SK-N-SH (cell line): ENCODE measurements at regions not wholly inside any gene's neighbourhood (a gene's known extent, or its start where the extent isn't known, plus 50 kb on each side); places are given as distances from the start of the nearest gene placed in this dataset.

Experiments
- CTCF ChIA-PET: fragments of 300-600, 350-600 bp; formaldehyde crosslinking; extraction: SDS; loops from one replicate; lab custom pipeline; 2021; lab: Yijun Ruan, JAX
- POLR2A ChIA-PET: fragments of 350-600 bp; sonication (Branson Sonifier 250); formaldehyde crosslinking; extraction: SDS; loops from one replicate; lab custom pipeline; 2020; ENCODE audit warnings: antibody characterized with exemption, inconsistent platforms; lab: Yijun Ruan, JAX
- DNase-seq: peaks from one replicate; pipeline ENCODE4 v3.0.0; 2012
- H2AFZ ChIP-seq: fragments of 200-600 bp; sonication (generic); 2 replicates; pipeline ENCODE4 v1.8.1; 2016; ENCODE audit warnings: antibody characterized with exemption, mild to moderate bottlenecking, low read depth
- H3F3A ChIP-seq: fragments of 200-600 bp; sonication (generic); replicated peaks from 2 replicates; pipeline ENCODE3; 2016; ENCODE audit warnings: antibody characterized with exemption, mild to moderate bottlenecking; ENCODE audit not compliant: insufficient read depth
- H3K27ac ChIP-seq, 2 experiments: fragments of 200-500 bp in 1 of 2; fragments of 200-600 bp in 1 of 2; sonication (Bioruptor generic) in 1 of 2; sonication (generic), shearing (Covaris generic) in 1 of 2; 2 replicates each; pipeline versions ENCODE4 v1.5.1 to v1.6.1; 2014 to 2016; ENCODE audit warnings: low read depth in 2 of 2, inconsistent platforms in 1 of 2, low read length in 1 of 2, mild to moderate bottlenecking in 1 of 2, mixed read lengths in 1 of 2
- H3K27me3 ChIP-seq: fragments of 200-600 bp; sonication (generic), shearing (Covaris generic); 2 replicates; pipeline ENCODE4 v1.6.1; 2016; ENCODE audit warnings: mixed run types; ENCODE audit not compliant: insufficient read depth
- H3K36me3 ChIP-seq, 2 experiments: fragments of 200-500 bp in 1 of 2; fragments of 200-600 bp in 1 of 2; sonication (Bioruptor generic) in 1 of 2; sonication (generic) in 1 of 2; replicated peaks in 1 of 2; 2 replicates each; pipeline versions ENCODE3 to v1.5.1; 2014 to 2016; ENCODE audit warnings: low read length in 1 of 2, mild to moderate bottlenecking in 1 of 2; ENCODE audit not compliant: insufficient read depth in 2 of 2, control insufficient read depth in 1 of 2
- H3K4me1 ChIP-seq, 2 experiments: fragments of 200-500 bp in 1 of 2; fragments of 200-600 bp in 1 of 2; sonication (Bioruptor generic) in 1 of 2; sonication (generic), shearing (Covaris generic) in 1 of 2; 2 replicates each; pipeline versions ENCODE4 v1.5.1 to v1.6.1; 2014 to 2016; ENCODE audit warnings: low read depth in 1 of 2, low read length in 1 of 2, mixed run types in 1 of 2; ENCODE audit not compliant: insufficient read depth in 2 of 2, control insufficient read depth in 1 of 2
- H3K4me2 ChIP-seq: fragments of 200-600 bp; sonication (generic), shearing (Covaris generic); 2 replicates; pipeline ENCODE4 v1.6.1; 2017; ENCODE audit warnings: mixed run types
- H3K4me3 ChIP-seq, 2 experiments: fragments of 200-500 bp in 1 of 2; fragments of 200-600 bp in 1 of 2; sonication (Bioruptor generic) in 1 of 2; sonication (generic), shearing (Covaris generic) in 1 of 2; 2 replicates each; pipeline versions ENCODE4 v1.5.1 to v1.8.1; 2014 to 2016; ENCODE audit warnings: low read depth in 2 of 2, inconsistent platforms in 1 of 2, low read length in 1 of 2, mild to moderate bottlenecking in 1 of 2, mixed read lengths in 1 of 2, moderate library complexity in 1 of 2
- H3K79me2 ChIP-seq: fragments of 200-600 bp; sonication (generic); 2 replicates; pipeline ENCODE4 v1.8.1; 2017; ENCODE audit warnings: mild to moderate bottlenecking; ENCODE audit not compliant: insufficient read depth
- H3K9ac ChIP-seq: fragments of 200-600 bp; sonication (generic); 2 replicates; pipeline ENCODE4 v1.6.1; 2017; ENCODE audit warnings: mixed run types
- H3K9me2 ChIP-seq: fragments of 200-600 bp; sonication (generic); 2 replicates; pipeline ENCODE4 v1.6.1; 2017; ENCODE audit warnings: mixed run types
- H3K9me3 ChIP-seq: fragments of 200-600 bp; sonication (generic); 2 replicates; pipeline ENCODE4 v1.6.1; 2017; ENCODE audit warnings: mixed run types, mild to moderate bottlenecking, moderate library complexity
- H4K20me1 ChIP-seq: fragments of 200-600 bp; sonication (generic); 2 replicates; pipeline ENCODE4 v1.6.1; 2017; ENCODE audit warnings: mild to moderate bottlenecking, mixed run types; ENCODE audit not compliant: insufficient read depth
- CHD2 ChIP-seq: fragments of 150-350 bp; IDR thresholded peaks from 2 replicates; pipeline ENCODE4 v1.6.1; 2018; ENCODE audit warnings: low read length; ENCODE audit not compliant: partially characterized antibody
- EZH2phosphoT487 ChIP-seq: fragments of 200-600 bp; sonication (generic); IDR thresholded peaks from 2 replicates; pipeline ENCODE4 v1.6.1; 2017; ENCODE audit warnings: low read depth, mixed run types, mild to moderate bottlenecking, antibody characterized with exemption, moderate library complexity, borderline replicate concordance
- FOSL2 ChIP-seq: IDR thresholded peaks from 2 replicates; pipeline ENCODE4 v1.4.0; 2012; ENCODE audit warnings: low read depth, mild to moderate bottlenecking, moderate library complexity, borderline replicate concordance
- FOXJ3 ChIP-seq: sonication (generic); formaldehyde crosslinking; IDR thresholded peaks from 2 replicates; pipeline ENCODE4 v1.5.1; 2020; ENCODE audit warnings: mild to moderate bottlenecking, missing genetic modification reagents
- FOXM1 ChIP-seq: IDR thresholded peaks from 2 replicates; pipeline ENCODE4 v1.4.0; 2012; ENCODE audit warnings: low read depth, mild to moderate bottlenecking
- MEF2A ChIP-seq: IDR thresholded peaks from 2 replicates; pipeline ENCODE4 v1.4.0; 2012; ENCODE audit warnings: low read depth, borderline replicate concordance
- NFIC ChIP-seq: IDR thresholded peaks from 2 replicates; pipeline ENCODE4 v1.4.0; 2012; ENCODE audit warnings: borderline replicate concordance
- RFX5 ChIP-seq: IDR thresholded peaks from 2 replicates; pipeline ENCODE4 v1.6.1; 2012; ENCODE audit warnings: mild to moderate bottlenecking, improper control_type of control experiment, low read length
- SIN3A ChIP-seq: IDR thresholded peaks from 2 replicates; pipeline ENCODE4 v1.6.1; 2012; ENCODE audit warnings: low read depth, mild to moderate bottlenecking, low read length, moderate library complexity, borderline replicate concordance
- TAF1 ChIP-seq: IDR thresholded peaks from 2 replicates; pipeline ENCODE4 v1.6.1; 2012; ENCODE audit warnings: low read depth, mild to moderate bottlenecking, low read length, moderate library complexity, borderline replicate concordance
- TCF12 ChIP-seq: IDR thresholded peaks from 2 replicates; pipeline ENCODE4 v1.4.0; 2012
- YY1 ChIP-seq: IDR thresholded peaks from 2 replicates; pipeline ENCODE4 v1.4.0; 2012; ENCODE audit warnings: low read depth, mild to moderate bottlenecking
- WGBS: methylation state at CpG from one replicate; pipeline ENCODE4 v1.1.6; 2017; ENCODE audit warnings: low lambda C conversion rate; 5-methylcytosine and 5-hydroxymethylcytosine counted together
- TF ChIP-seq, protein P1 (sequence below): IDR thresholded peaks from 2 replicates; pipeline ENCODE4 v1.4.0; 2012; ENCODE audit warnings: low read depth, borderline replicate concordance
- TF ChIP-seq, protein P2 (sequence below): IDR thresholded peaks from 2 replicates; pipeline ENCODE4 v1.4.0; 2012; ENCODE audit warnings: low read depth, borderline replicate concordance
- TF ChIP-seq, protein P3 (sequence below): IDR thresholded peaks from 2 replicates; pipeline ENCODE4; 2012
- TF ChIP-seq, protein P4 (sequence below): fragments of 150-350 bp; IDR thresholded peaks from 2 replicates; pipeline ENCODE4 v1.6.1; 2017; ENCODE audit warnings: antibody characterized with exemption, low read length, low read depth, borderline replicate concordance
- TF ChIP-seq, protein P5 (sequence below): fragments of 150-350 bp; IDR thresholded peaks from 2 replicates; pipeline ENCODE4 v1.6.1; 2016; ENCODE audit warnings: mild to moderate bottlenecking, low read depth, low read length
- TF ChIP-seq, protein P6 (sequence below): fragments of 200-600 bp; sonication (generic); IDR thresholded peaks from 2 replicates; pipeline ENCODE4 v1.6.1; 2017; ENCODE audit warnings: antibody characterized with exemption, mild to moderate bottlenecking, moderate library complexity
- TF ChIP-seq, protein P7 (sequence below): IDR thresholded peaks from 2 replicates; pipeline ENCODE4 v1.4.0; 2012; ENCODE audit warnings: low read depth

DNA sequence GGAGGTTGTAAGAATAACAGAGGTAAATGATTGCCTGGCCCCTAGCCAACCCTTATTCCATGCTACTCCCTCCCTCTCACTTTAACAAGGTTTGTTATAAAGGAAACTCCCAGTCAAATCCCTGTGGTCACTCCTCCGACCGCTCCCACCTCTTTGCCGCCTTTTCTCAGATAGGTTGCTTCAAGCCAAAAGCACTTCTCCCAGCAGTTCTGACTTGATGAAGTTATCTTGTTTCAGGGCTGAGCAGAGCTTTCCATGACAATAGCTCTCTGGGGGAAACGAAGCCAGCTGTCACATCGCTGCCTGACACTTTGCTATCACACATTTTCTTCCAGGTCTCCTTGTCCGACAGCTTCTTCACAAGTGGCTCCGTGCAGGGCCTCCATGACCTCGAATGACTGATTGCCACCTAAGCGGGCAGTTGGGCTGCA lies 278.6 kb downstream of the HAPSTR1 start (continued):
- no peak for TF ChIP-seq TCF12
- TF ChIP-seq, protein P1, sequence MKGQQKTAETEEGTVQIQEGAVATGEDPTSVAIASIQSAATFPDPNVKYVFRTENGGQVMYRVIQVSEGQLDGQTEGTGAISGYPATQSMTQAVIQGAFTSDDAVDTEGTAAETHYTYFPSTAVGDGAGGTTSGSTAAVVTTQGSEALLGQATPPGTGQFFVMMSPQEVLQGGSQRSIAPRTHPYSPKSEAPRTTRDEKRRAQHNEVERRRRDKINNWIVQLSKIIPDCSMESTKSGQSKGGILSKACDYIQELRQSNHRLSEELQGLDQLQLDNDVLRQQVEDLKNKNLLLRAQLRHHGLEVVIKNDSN, result no peak

DNA sequence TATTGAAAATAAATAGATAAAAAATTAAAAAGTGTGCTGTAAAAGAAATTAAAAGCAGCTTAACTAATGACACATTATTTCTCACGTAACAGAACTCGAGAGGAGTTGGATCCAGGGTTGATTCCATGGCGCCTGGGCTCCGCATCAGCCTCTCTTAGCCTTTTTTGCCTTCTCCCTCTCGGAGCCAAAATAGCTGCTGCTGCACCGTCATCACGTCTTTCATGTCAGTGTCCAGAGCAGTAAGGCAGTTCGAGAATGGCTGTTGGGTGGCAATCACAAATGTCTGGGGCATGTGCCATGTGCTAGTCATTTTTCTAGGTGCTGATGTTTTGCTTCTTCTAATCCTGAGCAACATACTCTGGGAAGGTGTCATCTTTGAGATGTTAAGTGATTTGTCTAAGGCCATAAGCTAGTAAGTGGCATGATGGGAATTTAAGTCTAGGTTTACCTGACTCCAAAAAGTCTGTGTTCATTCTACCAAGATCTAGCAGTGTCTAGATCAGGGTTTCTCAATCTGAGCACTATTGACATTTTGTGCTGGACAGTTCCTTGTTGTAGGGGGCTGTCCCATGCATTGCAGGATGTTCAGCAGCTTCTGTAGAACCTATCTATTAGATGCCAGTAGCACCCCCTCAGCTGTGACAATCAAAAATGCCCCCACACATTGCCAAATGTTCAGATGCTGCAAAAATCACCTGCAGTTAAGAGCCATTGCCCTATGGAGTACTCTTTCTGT lies 280.4 kb downstream of the HAPSTR1 start:
- no peak for DNase-seq
- no peak overlapping the region for H3K27ac ChIP-seq
- no peaks in the 10 kb centered on the region for H3K9me2 ChIP-seq
- H3K9me3 ChIP-seq, result no peaks in the 10 kb centered on the region
- no peaks in the 10 kb centered on the region for H3K79me2 ChIP-seq
- H3K4me3 ChIP-seq, result no peak overlapping the region
- whole genome bisulfite sequencing, result 31% methylated on average over 8 of the region's 8 CpGs
- H3K9ac ChIP-seq, result no peak overlapping the region
- H3K27me3 ChIP-seq, result no peaks in the 10 kb centered on the region
- ChIA-PET CTCF (interaction anchor here (1.7 kb wide), 1 partner anchor 810 kb away, joined by 3 read pairs; the partner anchor contains the start of gene GRIN2A), POLR2A (no interaction called here)
- H4K20me1 ChIP-seq, result no peaks in the 10 kb centered on the region
- TF ChIP-seq, protein P1, result no peak
- TF ChIP-seq NFIC (no peak), CHD2 (no peak), FOSL2 (no peak), TAF1 (no peak), SIN3A (no peak), EZH2phosphoT487 (no peak), FOXJ3 (CRISPR knock-in tag) (no peak), MEF2A (no peak), YY1 (no peak), RFX5 (no peak), FOXM1 (no peak)
- TF ChIP-seq, protein P2, sequence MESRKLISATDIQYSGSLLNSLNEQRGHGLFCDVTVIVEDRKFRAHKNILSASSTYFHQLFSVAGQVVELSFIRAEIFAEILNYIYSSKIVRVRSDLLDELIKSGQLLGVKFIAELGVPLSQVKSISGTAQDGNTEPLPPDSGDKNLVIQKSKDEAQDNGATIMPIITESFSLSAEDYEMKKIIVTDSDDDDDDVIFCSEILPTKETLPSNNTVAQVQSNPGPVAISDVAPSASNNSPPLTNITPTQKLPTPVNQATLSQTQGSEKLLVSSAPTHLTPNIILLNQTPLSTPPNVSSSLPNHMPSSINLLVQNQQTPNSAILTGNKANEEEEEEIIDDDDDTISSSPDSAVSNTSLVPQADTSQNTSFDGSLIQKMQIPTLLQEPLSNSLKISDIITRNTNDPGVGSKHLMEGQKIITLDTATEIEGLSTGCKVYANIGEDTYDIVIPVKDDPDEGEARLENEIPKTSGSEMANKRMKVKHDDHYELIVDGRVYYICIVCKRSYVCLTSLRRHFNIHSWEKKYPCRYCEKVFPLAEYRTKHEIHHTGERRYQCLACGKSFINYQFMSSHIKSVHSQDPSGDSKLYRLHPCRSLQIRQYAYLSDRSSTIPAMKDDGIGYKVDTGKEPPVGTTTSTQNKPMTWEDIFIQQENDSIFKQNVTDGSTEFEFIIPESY, result no peak
- TF ChIP-seq, protein P3, sequence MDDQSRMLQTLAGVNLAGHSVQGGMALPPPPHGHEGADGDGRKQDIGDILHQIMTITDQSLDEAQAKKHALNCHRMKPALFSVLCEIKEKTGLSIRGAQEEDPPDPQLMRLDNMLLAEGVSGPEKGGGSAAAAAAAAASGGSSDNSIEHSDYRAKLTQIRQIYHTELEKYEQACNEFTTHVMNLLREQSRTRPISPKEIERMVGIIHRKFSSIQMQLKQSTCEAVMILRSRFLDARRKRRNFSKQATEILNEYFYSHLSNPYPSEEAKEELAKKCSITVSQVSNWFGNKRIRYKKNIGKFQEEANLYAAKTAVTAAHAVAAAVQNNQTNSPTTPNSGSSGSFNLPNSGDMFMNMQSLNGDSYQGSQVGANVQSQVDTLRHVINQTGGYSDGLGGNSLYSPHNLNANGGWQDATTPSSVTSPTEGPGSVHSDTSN, result no peak
- TF ChIP-seq, protein P4, sequence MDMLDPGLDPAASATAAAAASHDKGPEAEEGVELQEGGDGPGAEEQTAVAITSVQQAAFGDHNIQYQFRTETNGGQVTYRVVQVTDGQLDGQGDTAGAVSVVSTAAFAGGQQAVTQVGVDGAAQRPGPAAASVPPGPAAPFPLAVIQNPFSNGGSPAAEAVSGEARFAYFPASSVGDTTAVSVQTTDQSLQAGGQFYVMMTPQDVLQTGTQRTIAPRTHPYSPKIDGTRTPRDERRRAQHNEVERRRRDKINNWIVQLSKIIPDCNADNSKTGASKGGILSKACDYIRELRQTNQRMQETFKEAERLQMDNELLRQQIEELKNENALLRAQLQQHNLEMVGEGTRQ, result no peak
- TF ChIP-seq, protein P5, sequence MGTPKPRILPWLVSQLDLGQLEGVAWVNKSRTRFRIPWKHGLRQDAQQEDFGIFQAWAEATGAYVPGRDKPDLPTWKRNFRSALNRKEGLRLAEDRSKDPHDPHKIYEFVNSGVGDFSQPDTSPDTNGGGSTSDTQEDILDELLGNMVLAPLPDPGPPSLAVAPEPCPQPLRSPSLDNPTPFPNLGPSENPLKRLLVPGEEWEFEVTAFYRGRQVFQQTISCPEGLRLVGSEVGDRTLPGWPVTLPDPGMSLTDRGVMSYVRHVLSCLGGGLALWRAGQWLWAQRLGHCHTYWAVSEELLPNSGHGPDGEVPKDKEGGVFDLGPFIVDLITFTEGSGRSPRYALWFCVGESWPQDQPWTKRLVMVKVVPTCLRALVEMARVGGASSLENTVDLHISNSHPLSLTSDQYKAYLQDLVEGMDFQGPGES, result no peak
- TF ChIP-seq, protein P6, sequence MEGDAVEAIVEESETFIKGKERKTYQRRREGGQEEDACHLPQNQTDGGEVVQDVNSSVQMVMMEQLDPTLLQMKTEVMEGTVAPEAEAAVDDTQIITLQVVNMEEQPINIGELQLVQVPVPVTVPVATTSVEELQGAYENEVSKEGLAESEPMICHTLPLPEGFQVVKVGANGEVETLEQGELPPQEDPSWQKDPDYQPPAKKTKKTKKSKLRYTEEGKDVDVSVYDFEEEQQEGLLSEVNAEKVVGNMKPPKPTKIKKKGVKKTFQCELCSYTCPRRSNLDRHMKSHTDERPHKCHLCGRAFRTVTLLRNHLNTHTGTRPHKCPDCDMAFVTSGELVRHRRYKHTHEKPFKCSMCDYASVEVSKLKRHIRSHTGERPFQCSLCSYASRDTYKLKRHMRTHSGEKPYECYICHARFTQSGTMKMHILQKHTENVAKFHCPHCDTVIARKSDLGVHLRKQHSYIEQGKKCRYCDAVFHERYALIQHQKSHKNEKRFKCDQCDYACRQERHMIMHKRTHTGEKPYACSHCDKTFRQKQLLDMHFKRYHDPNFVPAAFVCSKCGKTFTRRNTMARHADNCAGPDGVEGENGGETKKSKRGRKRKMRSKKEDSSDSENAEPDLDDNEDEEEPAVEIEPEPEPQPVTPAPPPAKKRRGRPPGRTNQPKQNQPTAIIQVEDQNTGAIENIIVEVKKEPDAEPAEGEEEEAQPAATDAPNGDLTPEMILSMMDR, result no peak
- TF ChIP-seq, protein P7, sequence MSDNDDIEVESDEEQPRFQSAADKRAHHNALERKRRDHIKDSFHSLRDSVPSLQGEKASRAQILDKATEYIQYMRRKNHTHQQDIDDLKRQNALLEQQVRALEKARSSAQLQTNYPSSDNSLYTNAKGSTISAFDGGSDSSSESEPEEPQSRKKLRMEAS, result no peak
- no peak overlapping the region for H2AFZ ChIP-seq
- no peaks in the 10 kb centered on the region for H3K4me1 ChIP-seq
- no peaks in the 10 kb centered on the region for H3K36me3 ChIP-seq
- no peak overlapping the region for H3K4me2 ChIP-seq
- no peaks in the 10 kb centered on the region for H3F3A ChIP-seq
